ENCODE measurements at regions not wholly inside any gene's neighbourhood (a gene's known extent, or its start where the extent isn't known, plus 50 kb on each side); places are given as distances from the start of the nearest gene placed in this dataset.

GRCh38 chr7:36048902-36049240, 104.2 kb upstream of the EEPD1 start:
- no peak for TF ChIP-seq CTCF (IDR thresholded peaks at IDR 0.05)
- no peak for TF ChIP-seq EZH2 (IDR thresholded peaks at IDR 0.05)

All from neural progenitor cell (in vitro differentiated cells).